Stomach (tissue), 8 donors: ENCODE measurements at regions not wholly inside any gene's neighbourhood (a gene's known extent, or its start where the extent isn't known, plus 50 kb on each side); places are given as distances from the start of the nearest gene placed in this dataset.

Experiments
- DNase-seq, 2 donors: peaks; one replicate each; pipeline versions ENCODE4 v3.0.0 to v3.0.0-alpha.2; 2013 to 2019
- H3K27ac ChIP-seq, 5 donors: fragments of 200-600 bp in 4 of 5; sonication (generic) in 4 of 5; one replicate each; pipeline ENCODE4 v1.5.1; 2013 to 2019; ENCODE audit warnings: mild to moderate bottlenecking in 1 of 5, moderate library complexity in 1 of 5
- H3K27me3 ChIP-seq, 3 donors: fragments of 200-600 bp; sonication (generic); one replicate each; pipeline ENCODE4 v1.5.1; 2017 to 2019; ENCODE audit warnings: mixed run types in 1 of 3
- H3K36me3 ChIP-seq, 4 donors: fragments of 200-600 bp; sonication (generic); 1 replicate in 3 of 4; 2 replicates in 1 of 4; pipeline ENCODE4 v1.5.1; 2016 to 2019
- H3K4me1 ChIP-seq, 4 donors: fragments of 200-600 bp; sonication (generic); one replicate each; pipeline ENCODE4 v1.5.1; 2016 to 2019
- H3K4me3 ChIP-seq, 4 donors: fragments of 200-600 bp; sonication (generic) in 3 of 4; one replicate each; pipeline ENCODE4 v1.5.1; 2016 to 2019; ENCODE audit warnings: mild to moderate bottlenecking in 1 of 4
- H3K9me3 ChIP-seq, 4 donors: fragments of 200-600 bp; sonication (generic); one replicate each; pipeline ENCODE4 v1.5.1; 2016 to 2019
- EP300 ChIP-seq: sonication (generic); formaldehyde crosslinking; IDR thresholded peaks from one replicate; pipeline ENCODE4 v1.6.1; 2017; ENCODE audit warnings: antibody characterized with exemption
- POLR2A ChIP-seq, 4 donors: fragments of 450-650 bp; IDR thresholded peaks; one replicate each; pipeline ENCODE4 v1.6.1; 2016; ENCODE audit warnings: antibody characterized with exemption in 4 of 4, control low read depth in 2 of 4, mild to moderate bottlenecking in 1 of 4, moderate library complexity in 1 of 4
- POLR2AphosphoS5 ChIP-seq, 3 donors: sonication (generic); formaldehyde crosslinking; IDR thresholded peaks; one replicate each; pipeline ENCODE4 v1.6.1; 2016; ENCODE audit warnings: antibody characterized with exemption in 3 of 3
- WGBS, 5 donors: extraction: QIAGEN DNeasy Blood & Tissue Kit in 3 of 5; methylation state at CpG; one replicate each; pipeline versions ENCODE4 v1.1.5 to v1.1.7; 2013 to 2018; 5-methylcytosine and 5-hydroxymethylcytosine counted together
- intact Hi-C: fragments of 100-400 bp; cut with DNase I; formaldehyde crosslinking; loops from one replicate; pipeline ENCODE4 v1.15.1; 2023; ENCODE audit warnings: low total_unique reads
- TF ChIP-seq, protein P1 (sequence below), 7 experiments: fragments of 450-650 bp in 4 of 7; fragments of 200-600 bp in 3 of 7; sonication (generic) in 3 of 7; IDR thresholded peaks; one replicate each; pipeline ENCODE4 v1.5.1; 2016 to 2019; ENCODE audit warnings: antibody characterized with exemption in 7 of 7, control low read depth in 2 of 7, mild to moderate bottlenecking in 1 of 7
- donor health status: healthy with polysubstance abuse.
- donor health status: Bipolar disorder and iron deficiency.
- donor health status: healthy.

- DNase-seq = no peak
- Histone ChIP-seq H3K9me3 (no peaks in the 10 kb centered on the region), H3K27ac (no peak overlapping the region), H3K4me1 (no peaks in the 10 kb centered on the region), H3K4me3 (no peak overlapping the region), H3K27me3 (no peaks in the 10 kb centered on the region), H3K36me3 (no peaks in the 10 kb centered on the region)
- TF ChIP-seq POLR2AphosphoS5 (IDR thresholded peaks at IDR 0.05) (no peak), POLR2A (IDR thresholded peaks at IDR 0.05) (no peak), EP300 (no peak)
- TF ChIP-seq, protein P1, sequence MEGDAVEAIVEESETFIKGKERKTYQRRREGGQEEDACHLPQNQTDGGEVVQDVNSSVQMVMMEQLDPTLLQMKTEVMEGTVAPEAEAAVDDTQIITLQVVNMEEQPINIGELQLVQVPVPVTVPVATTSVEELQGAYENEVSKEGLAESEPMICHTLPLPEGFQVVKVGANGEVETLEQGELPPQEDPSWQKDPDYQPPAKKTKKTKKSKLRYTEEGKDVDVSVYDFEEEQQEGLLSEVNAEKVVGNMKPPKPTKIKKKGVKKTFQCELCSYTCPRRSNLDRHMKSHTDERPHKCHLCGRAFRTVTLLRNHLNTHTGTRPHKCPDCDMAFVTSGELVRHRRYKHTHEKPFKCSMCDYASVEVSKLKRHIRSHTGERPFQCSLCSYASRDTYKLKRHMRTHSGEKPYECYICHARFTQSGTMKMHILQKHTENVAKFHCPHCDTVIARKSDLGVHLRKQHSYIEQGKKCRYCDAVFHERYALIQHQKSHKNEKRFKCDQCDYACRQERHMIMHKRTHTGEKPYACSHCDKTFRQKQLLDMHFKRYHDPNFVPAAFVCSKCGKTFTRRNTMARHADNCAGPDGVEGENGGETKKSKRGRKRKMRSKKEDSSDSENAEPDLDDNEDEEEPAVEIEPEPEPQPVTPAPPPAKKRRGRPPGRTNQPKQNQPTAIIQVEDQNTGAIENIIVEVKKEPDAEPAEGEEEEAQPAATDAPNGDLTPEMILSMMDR (IDR thresholded peaks at IDR 0.05) = no peak
- intact Hi-C loops = no loop called here
- 68 to 85% (median 79%) methylated on average over 5 of the region's 5 CpGs for WGBS, 5 donors
These were observed 500.2 kb downstream of the FBXO15 start for GRCh38 chr18:73647391-73647790.

DNA sequence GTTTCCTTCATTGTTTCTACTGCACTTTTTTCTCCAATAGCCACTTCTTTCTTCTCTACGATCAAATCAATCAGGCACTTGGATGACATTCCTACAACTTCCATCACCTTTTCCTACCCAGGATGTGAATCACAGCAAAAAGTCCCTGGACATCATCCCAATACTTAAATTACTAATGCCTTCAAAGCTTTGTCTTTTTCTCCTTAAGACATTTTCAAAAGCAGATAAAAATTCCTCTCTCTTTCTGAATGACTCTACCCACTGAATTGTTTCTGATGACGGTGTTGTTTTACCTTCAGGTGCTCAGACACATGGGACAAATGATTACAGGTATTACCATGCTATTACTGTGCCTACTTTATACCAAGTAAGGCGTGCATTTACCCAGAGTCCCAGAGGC, 500.9 kb downstream of the FBXO15 start:
- intact Hi-C loops = no loop called here
- 46 to 69% (median 52%) methylated on average over 3 of the region's 3 CpGs for WGBS, 5 donors
- Histone ChIP-seq H3K27me3 (no peaks in the 10 kb centered on the region), H3K27ac (no peak overlapping the region), H3K36me3 (no peaks in the 10 kb centered on the region), H3K4me1 (no peaks in the 10 kb centered on the region), H3K4me3 (no peak overlapping the region), H3K9me3 (no peaks in the 10 kb centered on the region)
- TF ChIP-seq, protein P1 (IDR thresholded peaks at IDR 0.05) = no peak
- TF ChIP-seq POLR2A (IDR thresholded peaks at IDR 0.05) (no peak), POLR2AphosphoS5 (IDR thresholded peaks at IDR 0.05) (no peak), EP300 (no peak)
- DNase-seq = no peak

GRCh38 chr18:73646196-73646595, 501.4 kb downstream of the FBXO15 start:
- DNase-seq = no peak
- TF ChIP-seq POLR2A (IDR thresholded peaks at IDR 0.05) (no peak), EP300 (no peak), POLR2AphosphoS5 (IDR thresholded peaks at IDR 0.05) (no peak)
- TF ChIP-seq, protein P1 (IDR thresholded peaks at IDR 0.05) = no peak
- Histone ChIP-seq H3K9me3 (no peaks in the 10 kb centered on the region), H3K27me3 (no peaks in the 10 kb centered on the region), H3K4me1 (no peaks in the 10 kb centered on the region), H3K27ac (no peak overlapping the region), H3K4me3 (no peak overlapping the region), H3K36me3 (no peaks in the 10 kb centered on the region)
- 36 to 71% (median 52%) methylated on average over 4 of the region's 4 CpGs for WGBS, 5 donors
- intact Hi-C loops = no loop called here

DNA sequence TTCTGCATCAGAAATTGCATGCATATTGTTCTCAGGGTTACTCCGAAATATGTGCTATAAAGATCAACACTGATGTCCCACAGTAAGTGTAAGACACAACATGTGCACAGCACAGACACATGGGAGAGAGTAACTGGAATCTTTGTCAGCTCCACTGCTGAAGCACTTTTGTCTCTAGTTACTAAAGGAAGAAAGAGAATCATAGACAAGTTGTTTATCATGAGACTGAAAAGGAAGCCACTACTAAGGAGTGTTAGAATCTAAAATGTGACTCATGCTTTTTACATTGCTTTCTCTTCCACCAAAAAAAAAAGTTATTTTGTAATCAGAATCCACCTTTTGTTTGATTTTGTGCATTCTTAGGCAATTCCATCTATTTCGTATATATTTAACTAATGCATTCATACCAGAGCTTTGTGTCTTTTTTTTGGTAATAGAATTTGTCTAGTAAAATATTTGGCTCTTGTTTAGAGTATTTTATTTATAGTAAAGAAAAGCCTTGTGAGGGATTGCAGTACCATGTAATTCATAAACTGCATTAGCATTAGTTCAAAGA, 502.4 kb downstream of the FBXO15 start:
- no peaks in the 10 kb centered on the region for H3K9me3 ChIP-seq
- H3K27ac ChIP-seq = no peak overlapping the region
- 72 to 84% (median 79%) methylated on average over 2 of the region's 2 CpGs for WGBS, 5 donors
- no peak for TF ChIP-seq POLR2AphosphoS5 (IDR thresholded peaks at IDR 0.05)
- no peak for TF ChIP-seq EP300
- TF ChIP-seq POLR2A (IDR thresholded peaks at IDR 0.05) = no peak
- TF ChIP-seq, protein P1 (IDR thresholded peaks at IDR 0.05) = no peak
- H3K36me3 ChIP-seq = no peaks in the 10 kb centered on the region
- no peaks in the 10 kb centered on the region for H3K4me1 ChIP-seq
- intact Hi-C loops = no loop called here
- H3K27me3 ChIP-seq = no peaks in the 10 kb centered on the region
- DNase-seq = no peak
- no peak overlapping the region for H3K4me3 ChIP-seq
